GM12874 (cell line): ENCODE measurements at regions not wholly inside any gene's neighbourhood (a gene's known extent, or its start where the extent isn't known, plus 50 kb on each side); places are given as distances from the start of the nearest gene placed in this dataset.
A peak's percentile ranks its signal among the peaks of the same experiment; 100 is the strongest.

ENCODE experiments used
- TF ChIP-seq, protein P1 (sequence below): IDR thresholded peaks from 2 replicates; pipeline ENCODE4 v1.5.1; 2011; ENCODE audit warnings: low read depth, mild to moderate bottlenecking, control low read depth, low read length, moderate library complexity; ENCODE audit not compliant: insufficient read depth

DNA sequence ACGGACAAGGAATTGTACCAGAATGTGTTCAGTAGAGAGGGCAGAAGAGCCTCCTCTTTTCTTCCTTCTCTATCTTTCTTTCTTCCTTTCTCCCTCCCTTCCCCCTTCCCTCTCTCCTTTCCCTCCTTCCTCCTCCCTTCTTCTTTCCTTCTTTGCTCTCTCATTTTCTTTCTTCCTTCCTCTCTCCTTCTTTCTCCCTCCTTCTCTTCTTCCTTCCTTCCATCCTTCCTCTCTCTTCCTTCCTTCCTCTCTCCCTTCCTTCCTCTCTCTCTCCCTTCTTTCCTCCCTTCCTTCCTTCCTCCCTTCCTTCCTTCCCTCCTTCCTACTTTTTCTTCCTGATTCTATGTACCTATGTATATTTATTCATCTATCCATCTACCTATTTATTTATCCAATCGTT is 59.7 kb upstream of the SDK2 start:
- TF ChIP-seq, protein P1, sequence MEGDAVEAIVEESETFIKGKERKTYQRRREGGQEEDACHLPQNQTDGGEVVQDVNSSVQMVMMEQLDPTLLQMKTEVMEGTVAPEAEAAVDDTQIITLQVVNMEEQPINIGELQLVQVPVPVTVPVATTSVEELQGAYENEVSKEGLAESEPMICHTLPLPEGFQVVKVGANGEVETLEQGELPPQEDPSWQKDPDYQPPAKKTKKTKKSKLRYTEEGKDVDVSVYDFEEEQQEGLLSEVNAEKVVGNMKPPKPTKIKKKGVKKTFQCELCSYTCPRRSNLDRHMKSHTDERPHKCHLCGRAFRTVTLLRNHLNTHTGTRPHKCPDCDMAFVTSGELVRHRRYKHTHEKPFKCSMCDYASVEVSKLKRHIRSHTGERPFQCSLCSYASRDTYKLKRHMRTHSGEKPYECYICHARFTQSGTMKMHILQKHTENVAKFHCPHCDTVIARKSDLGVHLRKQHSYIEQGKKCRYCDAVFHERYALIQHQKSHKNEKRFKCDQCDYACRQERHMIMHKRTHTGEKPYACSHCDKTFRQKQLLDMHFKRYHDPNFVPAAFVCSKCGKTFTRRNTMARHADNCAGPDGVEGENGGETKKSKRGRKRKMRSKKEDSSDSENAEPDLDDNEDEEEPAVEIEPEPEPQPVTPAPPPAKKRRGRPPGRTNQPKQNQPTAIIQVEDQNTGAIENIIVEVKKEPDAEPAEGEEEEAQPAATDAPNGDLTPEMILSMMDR = no peak

DNA sequence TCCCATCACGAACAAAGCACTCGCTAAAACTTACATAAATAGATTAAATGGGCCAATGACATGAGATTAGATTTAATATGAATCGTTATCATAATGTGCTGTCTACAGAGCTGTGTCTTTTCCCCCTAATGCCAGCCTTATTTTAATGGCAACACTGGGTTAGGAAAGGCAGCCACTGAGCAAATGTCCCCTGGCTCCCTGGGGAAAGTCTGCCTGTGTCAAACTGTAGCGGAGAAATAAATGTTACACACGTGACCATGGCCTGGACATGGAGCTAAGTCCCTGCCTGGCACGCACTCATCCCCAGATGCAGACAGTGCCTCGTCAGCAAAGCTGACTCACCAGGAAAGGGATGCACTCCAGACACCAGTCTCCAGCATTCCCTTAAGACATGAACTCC is 61.3 kb upstream of the SDK2 start:
- TF ChIP-seq, protein P1 = no peak

DNA sequence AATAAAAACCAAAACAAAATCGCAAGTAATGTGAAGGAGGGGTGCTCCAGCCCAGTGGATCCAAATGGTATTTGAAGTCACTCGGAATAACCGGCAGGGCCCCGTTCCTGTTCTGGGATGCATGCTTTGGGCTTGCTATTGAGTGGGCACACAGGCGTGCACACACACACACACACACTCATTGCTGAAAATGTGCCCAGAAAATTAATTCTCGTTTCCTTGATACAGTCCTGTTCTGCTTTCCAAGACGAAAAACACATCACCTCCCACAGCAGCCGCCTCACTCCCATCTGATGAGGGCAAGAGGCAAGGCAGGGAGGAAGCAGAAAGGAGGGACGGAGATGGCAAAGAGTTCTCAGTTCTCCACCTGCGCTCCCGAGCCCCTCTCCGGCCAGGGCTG is 62.2 kb upstream of the SDK2 start:
- TF ChIP-seq, protein P1 = no peak

DNA sequence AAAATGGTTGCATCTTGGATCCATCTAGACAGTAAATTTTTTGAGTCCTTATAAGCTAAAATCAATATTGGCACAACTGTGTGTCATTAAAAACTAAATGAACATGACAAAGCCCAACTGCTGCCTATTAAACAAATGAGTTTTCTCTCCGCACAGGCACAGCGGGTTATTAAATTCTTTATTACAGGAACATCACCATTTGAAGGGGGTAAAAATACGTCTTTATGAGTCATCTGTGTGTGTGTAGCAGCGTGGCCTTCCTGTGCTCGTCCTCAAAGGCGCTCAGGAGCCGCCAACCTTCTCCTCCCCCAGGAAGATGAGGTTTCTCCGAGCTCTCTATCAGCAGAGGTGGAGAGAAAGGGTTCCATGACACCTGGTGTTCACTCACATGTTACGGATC is 62.6 kb upstream of the SDK2 start:
- TF ChIP-seq, protein P1 = no peak

DNA sequence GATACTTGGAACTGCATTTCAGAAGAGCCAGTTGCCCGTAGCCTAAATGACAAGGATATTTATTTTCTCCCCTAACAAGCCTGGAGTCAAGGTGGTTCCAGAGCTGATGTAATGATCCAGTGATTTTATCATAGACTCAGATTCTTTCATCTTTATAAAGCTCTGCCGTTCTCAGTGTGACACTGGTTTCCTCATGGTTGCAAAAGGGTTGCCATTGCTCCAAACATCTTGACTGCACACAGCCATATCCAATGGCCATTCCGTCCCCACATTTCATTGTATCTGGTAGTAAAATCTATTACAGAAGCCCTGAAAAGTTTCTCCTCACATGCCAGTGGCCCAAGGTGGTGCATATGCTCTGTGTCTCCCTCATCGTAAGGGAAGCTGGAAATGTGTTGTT is 63.1 kb upstream of the SDK2 start:
- TF ChIP-seq, protein P1 = no peak

DNA sequence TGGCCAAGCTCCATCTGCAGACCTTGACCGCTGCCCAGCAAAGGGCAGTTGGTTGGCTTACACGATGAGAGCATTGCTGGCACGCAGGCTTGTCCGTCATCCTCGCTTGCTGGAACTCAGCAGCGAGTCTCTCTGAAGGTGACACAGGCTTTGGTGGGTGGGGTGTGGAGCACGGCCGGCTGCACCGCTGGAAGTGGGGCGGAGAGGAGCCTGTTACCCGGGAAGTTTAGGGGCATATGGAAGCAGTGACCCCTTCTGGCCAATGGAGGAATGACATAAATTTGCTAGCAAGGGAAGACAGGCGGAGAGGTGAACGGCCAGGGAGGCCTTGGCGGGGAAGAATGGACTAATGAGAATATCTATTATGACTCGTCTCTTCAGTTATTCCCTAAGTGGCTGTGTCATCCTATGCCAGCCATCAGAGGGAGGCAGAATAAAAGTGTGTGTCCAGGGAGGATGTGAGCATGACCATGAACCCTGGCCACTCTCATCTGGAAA is 65.9 kb upstream of the SDK2 start:
- TF ChIP-seq, protein P1 = peak; percentile 69

DNA sequence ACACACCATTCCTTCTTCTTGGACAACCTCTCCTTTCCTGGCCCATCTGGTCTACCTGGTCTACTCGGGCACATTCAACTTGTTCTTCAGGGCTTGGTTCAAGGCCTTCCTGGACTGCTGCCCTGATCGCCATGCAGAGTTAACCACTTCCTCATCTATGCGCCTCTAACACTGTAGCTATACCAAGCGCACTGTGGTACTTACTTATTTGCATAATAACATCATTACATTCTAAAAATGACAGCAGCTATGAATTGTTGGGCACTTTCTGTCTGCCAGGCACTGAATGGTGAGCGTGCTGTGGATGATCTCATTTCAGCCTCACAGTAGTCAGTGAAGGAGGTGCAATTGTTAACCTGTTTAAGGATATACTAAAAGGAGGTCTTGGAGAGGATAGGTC is 66.9 kb upstream of the SDK2 start:
- TF ChIP-seq, protein P1 = no peak

DNA sequence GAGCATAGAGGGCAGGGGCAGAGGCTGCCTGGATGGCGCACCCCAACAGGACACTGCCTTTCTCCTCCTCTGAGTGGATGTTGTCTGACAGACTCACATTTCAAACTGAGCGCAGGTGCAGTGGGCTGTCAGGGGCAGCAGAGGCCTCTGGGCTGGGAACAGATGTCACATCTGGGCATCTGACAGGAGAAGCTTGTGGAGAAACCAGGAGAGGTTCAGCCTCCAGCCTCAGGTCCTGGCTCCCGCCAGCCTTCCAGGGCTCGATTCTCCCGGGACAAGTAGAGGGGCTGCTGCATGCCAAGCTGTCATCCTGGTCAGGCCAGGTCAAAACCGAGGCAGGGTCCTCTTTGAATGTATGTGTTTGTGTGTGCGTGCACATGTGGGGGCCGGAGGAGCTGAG is 67.7 kb upstream of the SDK2 start:
- TF ChIP-seq, protein P1 = no peak
